H7 (cell line): ENCODE measurements at regions not wholly inside any gene's neighbourhood (a gene's known extent, or its start where the extent isn't known, plus 50 kb on each side); places are given as distances from the start of the nearest gene placed in this dataset.

Experiments
- DNase-seq: peaks from one replicate; pipeline ENCODE4 v3.0.0; 2012
- H3K27me3 ChIP-seq: 2 replicates; pipeline ENCODE4 v1.6.0; 2011; ENCODE audit warnings: mild to moderate bottlenecking, low read length; ENCODE audit not compliant: control insufficient read depth, insufficient read depth
- H3K36me3 ChIP-seq: replicated peaks from 2 replicates; pipeline ENCODE4 v1.5.1; 2011; ENCODE audit warnings: low read length; ENCODE audit not compliant: control insufficient read depth, insufficient read depth
- H3K4me3 ChIP-seq: 2 replicates; pipeline ENCODE4 v1.5.1; 2011; ENCODE audit warnings: low read depth, mild to moderate bottlenecking, control low read depth, low read length, moderate library complexity; ENCODE audit not compliant: insufficient read depth

DNA sequence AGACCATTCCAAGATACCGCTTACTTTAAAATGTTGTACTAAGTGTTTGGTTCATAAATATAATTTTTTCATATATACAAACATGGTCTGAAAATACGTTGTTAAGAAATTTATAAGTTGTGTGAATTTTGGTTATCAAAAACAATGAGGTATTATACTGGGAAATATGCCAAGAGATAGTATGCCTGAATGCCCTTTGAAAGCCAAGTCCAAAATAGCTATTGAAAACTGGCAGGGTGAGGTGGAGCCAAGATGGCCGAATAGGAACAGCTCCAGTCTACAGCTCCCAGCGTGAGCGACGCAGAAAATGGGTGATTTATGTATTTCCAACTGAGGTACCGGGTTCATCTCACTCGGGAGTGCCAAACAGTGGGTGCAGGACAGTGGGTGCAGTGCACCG lies 533.5 kb downstream of the ZNF608 start:
- H3K4me3 ChIP-seq, result no peak overlapping the region
- H3K27me3 ChIP-seq, result no peaks in the 10 kb centered on the region
- no peaks in the 10 kb centered on the region for H3K36me3 ChIP-seq
- DNase-seq, result no peak

DNA sequence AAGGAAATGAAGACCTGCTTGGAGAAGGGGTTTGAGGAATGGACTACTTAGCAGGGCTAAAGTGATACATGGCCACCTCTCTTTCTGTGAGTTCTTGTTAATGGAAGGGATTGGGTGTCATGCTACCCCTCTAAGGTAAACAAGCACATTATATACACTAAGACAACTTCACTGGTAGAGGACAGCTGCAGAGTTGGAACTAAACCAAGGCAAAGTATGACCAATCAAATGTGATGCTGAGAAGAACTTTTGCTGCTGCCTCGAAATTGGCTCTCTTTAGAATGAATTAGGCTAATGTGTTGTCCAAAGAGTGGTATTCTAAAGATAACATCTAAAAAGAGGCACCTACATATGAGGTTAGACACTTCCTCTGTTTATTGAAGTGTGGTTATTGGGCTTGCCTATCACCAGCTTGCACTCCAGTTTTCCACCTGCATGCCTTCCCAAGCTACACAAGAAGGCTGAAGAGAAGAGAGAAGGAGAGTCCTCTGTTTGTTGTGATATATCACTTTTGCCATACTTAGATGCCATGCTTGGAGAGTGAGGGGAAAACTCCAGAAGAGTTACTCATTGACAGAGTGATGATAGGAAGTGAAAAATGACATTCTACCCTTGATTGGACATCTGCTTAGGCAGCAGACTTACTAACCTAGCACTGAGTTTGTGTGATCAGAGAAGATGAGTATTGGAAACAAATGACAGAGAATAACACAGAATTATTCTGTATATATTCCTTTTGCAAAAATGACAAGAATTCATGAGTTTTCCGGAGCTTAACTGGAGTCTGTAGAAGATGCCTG lies 536.1 kb downstream of the ZNF608 start:
- H3K4me3 ChIP-seq, result no peak overlapping the region
- H3K36me3 ChIP-seq, result no peaks in the 10 kb centered on the region
- DNase-seq, result no peak
- no peaks in the 10 kb centered on the region for H3K27me3 ChIP-seq

DNA sequence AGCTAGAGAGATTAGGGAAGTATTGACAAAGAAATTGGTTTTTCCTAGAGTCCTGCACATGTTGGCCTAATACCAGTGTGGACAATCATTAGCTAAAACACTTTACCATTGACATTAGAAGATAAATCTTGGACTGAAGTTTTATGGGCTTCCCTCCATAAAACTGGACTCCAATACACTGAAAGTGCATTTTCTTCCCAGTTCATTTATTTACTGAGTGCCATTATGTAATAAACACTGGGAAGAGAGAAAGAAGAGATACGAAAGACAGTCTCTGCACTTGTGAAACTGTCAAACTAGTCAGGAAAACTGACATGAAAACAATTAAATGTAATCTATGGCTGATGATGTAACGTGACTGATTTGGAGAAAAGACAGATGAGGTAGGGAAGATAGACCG lies 539.3 kb downstream of the ZNF608 start:
- Histone ChIP-seq H3K4me3 (no peak overlapping the region), H3K27me3 (no peaks in the 10 kb centered on the region)
- DNase-seq, result no peak

DNA sequence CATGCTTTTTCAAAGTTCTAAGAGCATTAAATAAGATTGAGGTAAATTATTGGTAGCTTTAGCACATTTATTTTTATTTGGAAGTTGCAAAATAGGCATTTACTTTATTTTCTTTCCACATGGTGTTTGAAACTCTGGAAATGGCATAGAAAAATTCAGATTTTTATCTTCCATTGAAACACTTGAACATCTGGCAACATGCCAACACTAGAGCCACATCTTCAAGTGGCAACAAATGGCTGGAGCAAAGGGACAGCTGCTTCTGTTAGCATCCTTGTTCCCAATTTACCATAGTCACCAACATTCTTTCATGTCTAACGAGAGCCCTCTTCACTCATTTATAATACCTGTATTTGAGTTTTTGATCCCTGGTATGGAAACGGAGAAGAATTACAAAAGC lies 539.9 kb downstream of the ZNF608 start:
- no peak overlapping the region for H3K4me3 ChIP-seq
- no peaks in the 10 kb centered on the region for H3K27me3 ChIP-seq
- H3K36me3 ChIP-seq, result no peaks in the 10 kb centered on the region
- no peak for DNase-seq

More for the DNA sequence above, 539.3 kb downstream of the ZNF608 start:
- H3K36me3 ChIP-seq, result no peaks in the 10 kb centered on the region

DNA sequence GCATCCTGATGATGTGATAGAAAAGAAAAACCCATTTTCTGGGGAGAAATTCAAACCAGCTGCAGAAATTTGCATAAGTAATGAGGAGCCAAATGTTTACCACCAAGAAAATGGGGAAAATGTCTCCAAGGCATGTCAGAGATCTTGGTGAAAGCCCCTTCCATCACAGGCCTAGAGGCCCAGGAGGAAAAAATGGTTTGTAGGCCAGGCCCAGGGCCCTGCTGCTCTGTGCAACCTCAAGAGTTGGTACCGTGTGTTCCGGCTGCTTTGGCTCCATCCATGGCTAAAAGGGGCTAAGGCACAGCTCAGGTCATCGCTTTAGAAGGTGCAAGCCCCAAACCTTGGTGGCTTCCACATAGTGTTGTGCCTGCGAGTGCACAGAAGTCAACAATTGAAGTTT lies 543.1 kb downstream of the ZNF608 start:
- Histone ChIP-seq H3K36me3 (no peaks in the 10 kb centered on the region), H3K4me3 (no peak overlapping the region), H3K27me3 (no peaks in the 10 kb centered on the region)
- no peak for DNase-seq

DNA sequence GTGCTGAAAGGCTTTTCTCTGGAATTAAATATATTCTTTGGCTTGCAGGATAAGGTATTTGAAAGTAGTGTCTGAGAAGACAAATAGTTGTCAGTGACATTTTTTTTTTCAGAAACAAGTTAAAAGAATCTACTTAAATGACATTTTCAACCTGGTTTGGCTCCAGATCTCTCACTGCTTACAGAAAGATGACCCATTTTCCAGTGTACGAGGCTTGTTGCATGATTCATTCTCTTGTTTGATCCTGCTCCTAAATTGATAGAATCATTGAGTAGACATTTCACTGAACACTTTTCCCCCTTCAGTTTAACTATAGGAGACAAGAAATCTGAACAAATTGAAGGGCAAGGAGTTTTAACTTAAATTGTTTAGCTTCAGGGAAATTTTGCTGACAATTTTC lies 546.1 kb downstream of the ZNF608 start:
- DNase-seq, result no peak

DNA sequence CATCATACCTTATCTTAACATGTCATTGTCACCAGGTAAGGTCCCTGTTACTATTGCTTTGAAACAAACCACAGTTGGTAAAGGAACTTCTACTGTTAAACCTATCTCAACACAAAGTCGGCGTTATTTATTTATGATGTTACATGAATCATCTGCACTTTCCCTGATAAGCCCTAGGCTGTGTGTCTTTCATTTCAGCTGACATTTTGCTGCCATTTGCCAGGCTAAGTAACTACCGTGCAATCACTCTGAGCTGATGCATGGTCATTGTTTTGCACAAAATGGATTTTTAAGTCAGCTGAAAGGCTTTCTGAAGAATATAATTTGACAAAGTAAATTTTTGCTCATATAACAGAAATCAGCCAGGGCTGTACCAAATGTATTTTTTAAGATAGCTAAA lies 546.5 kb downstream of the ZNF608 start:
- no peaks in the 10 kb centered on the region for H3K36me3 ChIP-seq
- no peaks in the 10 kb centered on the region for H3K27me3 ChIP-seq
- no peak for DNase-seq
- no peak overlapping the region for H3K4me3 ChIP-seq

More for the DNA sequence above, 546.1 kb downstream of the ZNF608 start:
- Histone ChIP-seq H3K36me3 (no peaks in the 10 kb centered on the region), H3K27me3 (no peaks in the 10 kb centered on the region), H3K4me3 (no peak overlapping the region)

DNA sequence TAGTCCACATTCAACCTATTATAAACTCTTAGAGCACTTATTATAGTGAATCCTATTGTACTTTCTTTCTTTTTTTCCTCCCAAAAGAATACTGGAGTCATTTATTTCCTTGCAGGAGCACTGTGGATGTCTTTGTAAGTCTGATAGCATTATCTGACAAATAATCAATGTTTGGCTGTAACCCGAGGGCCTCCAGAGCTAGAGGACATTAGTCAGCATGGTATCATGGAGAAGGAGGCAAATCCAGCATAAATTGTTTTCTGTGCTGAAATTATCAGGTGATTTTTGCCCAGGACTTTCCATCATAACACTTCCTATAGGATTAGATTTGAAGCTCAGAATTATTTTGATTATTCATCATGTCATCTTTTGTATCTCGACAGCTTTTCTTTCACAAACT lies 551.0 kb downstream of the ZNF608 start:
- no peak for DNase-seq
- H3K4me3 ChIP-seq, result no peak overlapping the region
- H3K27me3 ChIP-seq, result no peaks in the 10 kb centered on the region
- no peaks in the 10 kb centered on the region for H3K36me3 ChIP-seq

DNA sequence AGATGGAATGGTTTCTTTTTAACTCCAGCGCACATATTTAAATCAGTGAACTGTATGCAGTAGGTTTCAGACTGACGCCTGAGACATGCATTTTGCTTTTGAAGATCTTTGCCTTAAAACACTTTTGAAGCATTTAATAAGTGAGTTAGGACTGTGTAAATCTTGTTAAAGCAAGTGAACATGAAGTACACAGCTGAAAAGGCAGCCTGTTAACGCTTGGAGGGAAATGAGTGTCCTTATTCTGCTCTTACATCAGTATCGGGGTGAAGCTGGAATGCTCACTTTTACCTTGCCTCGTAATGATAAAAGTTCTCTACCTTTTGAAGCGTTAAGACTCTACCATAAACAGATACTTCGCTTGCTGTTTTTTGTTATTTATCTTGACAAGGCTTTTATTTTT lies 552.2 kb downstream of the ZNF608 start:
- H3K27me3 ChIP-seq, result no peaks in the 10 kb centered on the region
- no peak overlapping the region for H3K4me3 ChIP-seq
- DNase-seq, result no peak
- H3K36me3 ChIP-seq, result no peaks in the 10 kb centered on the region

DNA sequence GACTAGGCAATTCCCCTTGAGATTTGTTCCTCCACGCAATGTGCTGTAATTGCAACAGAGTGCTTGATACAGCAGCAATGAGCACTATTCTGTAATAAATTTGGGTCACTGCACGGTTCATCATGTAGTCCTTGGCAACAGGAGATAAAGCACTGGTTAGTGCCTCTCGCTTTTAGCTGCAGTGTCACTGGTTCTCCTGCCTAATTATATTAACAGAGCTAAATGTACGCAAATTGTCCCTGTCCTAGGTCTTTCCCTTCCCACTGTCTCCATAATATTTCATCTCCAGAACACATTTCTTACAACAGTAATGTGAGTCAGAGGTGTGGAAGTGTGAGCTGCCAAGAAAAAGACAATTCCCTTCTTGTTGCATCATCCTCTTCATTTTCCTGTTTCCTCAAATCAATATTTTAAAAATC lies 553.1 kb downstream of the ZNF608 start:
- H3K4me3 ChIP-seq, result no peak overlapping the region
- no peaks in the 10 kb centered on the region for H3K36me3 ChIP-seq
- no peaks in the 10 kb centered on the region for H3K27me3 ChIP-seq
- DNase-seq, result no peak

DNA sequence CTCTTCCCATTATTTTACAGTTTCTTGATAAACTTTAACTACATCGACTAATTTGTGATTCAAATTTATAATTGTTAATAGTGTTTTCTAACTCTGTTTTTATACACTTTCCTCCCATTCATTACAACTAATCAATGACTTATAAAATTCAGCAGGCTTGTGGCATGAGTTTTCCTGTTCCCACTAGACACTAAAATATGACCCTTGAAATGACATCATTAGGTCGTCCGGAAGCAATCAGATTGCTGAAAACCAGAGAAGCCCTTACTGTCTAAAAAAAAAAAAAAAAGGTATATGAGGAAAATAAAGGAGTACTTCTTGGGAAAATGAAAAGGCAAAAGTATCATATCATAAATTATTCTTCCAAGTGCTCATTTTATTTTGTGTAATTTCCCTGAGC lies 553.7 kb downstream of the ZNF608 start:
- H3K36me3 ChIP-seq, result no peaks in the 10 kb centered on the region
- no peak overlapping the region for H3K4me3 ChIP-seq
- no peak for DNase-seq

DNA sequence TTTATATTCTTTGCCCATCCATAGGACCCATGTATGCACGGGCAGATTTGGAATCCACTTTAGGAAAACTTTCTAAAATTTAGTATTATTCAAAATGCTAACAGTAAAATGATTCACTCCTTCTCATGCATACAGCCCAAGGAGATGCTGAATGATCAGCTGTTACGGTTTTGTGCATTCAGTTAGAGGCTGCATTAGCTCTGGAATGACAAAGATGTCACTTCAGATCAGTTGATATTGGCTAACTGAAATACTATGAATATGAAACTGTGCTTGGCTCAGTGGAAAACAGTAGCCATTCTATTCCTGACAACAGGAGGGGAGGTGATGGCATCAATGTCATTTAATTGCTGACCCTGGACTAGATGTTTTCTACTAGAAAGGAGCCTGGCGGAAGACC lies 560.7 kb downstream of the ZNF608 start:
- DNase-seq, result no peak
- H3K4me3 ChIP-seq, result no peak overlapping the region
- H3K27me3 ChIP-seq, result no peaks in the 10 kb centered on the region
- no peaks in the 10 kb centered on the region for H3K36me3 ChIP-seq

More for the DNA sequence above, 553.7 kb downstream of the ZNF608 start:
- no peaks in the 10 kb centered on the region for H3K27me3 ChIP-seq

DNA sequence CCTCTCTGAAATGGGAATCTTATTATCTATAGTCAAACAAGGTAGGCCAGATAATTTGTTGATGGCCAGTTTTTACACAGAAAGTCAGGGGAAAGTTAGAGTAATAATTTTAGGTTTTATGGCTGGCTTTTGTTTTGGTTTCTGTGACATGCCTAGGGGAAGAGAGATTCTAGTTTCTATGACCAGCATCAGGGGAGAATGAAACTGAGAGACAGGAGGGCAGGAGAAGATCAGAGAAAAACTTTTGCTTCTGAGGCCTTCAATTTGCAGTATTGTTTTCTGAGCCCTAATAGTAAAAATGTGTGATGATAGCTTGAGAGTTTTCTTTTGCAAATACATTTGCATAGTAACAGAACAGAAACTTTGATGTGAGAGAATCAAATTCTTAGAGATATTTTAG lies 564.3 kb downstream of the ZNF608 start:
- no peaks in the 10 kb centered on the region for H3K36me3 ChIP-seq
- no peak overlapping the region for H3K4me3 ChIP-seq
- no peak for DNase-seq
- no peaks in the 10 kb centered on the region for H3K27me3 ChIP-seq

DNA sequence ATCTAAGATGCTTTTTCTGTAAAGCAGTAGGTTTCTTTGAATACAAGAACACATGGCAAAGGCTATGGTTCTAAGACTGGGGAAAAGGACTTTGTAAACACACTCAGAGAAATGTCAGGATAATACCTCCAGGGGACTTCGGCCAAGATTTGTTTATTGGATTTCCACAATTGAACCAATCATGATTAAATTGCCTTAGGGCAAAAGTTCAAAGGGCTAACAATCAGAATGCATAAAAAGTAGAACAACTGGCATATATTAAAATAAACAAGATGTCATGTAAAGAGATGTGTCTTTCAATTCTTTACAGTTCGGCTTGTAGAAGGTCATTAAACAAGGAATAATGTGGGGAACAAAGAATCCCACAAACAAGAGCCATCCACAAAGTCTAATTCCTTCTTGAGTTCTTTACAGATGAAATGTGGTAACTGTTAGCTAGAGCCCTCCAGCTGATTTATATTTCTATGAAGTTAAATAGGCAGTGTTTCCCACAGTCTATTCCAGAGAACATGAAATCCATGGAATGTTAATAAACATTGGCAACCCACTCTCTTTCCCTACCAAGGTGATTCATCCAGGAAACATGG lies 565.5 kb downstream of the ZNF608 start:
- no peak for DNase-seq
- no peak overlapping the region for H3K4me3 ChIP-seq
- no peaks in the 10 kb centered on the region for H3K27me3 ChIP-seq
- no peaks in the 10 kb centered on the region for H3K36me3 ChIP-seq

DNA sequence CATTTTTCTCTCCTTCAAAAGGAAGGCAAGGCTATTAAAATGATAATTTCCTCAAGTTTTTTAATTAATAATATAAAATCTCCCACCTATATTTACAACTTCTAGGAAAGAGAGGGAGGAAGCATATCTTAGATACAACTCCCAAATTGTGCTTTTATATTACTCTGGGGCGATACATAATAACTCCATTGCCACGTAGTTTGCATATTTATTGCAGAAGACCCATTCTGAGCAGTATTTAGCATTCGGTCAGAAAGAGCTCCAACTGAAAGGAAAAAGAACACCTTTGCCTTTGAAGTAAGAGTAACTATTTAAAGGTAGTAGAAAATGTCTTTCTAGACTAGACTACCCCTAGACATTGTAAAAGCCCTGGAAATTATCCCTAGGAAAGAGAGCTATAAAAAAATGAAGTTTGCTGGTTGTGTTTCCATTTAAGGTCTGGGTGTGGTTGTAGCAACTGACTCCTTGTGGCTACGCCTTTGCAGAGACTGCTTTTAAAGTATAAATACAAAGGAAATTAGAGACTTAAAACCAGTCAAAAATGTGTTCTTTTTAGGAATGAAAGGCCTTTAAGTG lies 566.1 kb downstream of the ZNF608 start:
- Histone ChIP-seq H3K27me3 (no peaks in the 10 kb centered on the region), H3K36me3 (no peaks in the 10 kb centered on the region), H3K4me3 (no peak overlapping the region)
- DNase-seq, result no peak
